ENCODE measurements at regions not wholly inside any gene's neighbourhood (a gene's known extent, or its start where the extent isn't known, plus 50 kb on each side); places are given as distances from the start of the nearest gene placed in this dataset.
"Not testable (repeated sequence)": the region's sequence is repeated elsewhere in the genome, so short reads cannot be mapped to it uniquely, and the experiment has no call there.

GRCh38 chr3:87755852-87756251 is 303.0 kb downstream of the CGGBP1 start:
- H3K27me3 ChIP-seq (ENCODE audit: control insufficient read depth in 1 of 2, insufficient read depth in 2 of 2, low read length in 2 of 2) = no peaks in the 10 kb centered on the region
- peaks cover 0 to 5% of the 10 kb centered on the region in 2 experiments for H3K9me3 ChIP-seq (ENCODE audit: control insufficient read depth in 1 of 2, insufficient read depth in 1 of 2, low read length in 2 of 2)
- ChIA-PET CTCF (no interaction called here), POLR2A (no interaction called here)
- no peaks in the 10 kb centered on the region for H3K36me3 ChIP-seq (ENCODE audit: insufficient read depth, low read length)
- ATAC-seq (ENCODE audit: poor library complexity) (no peak), DNase-seq (no peak)
- TF ChIP-seq, protein P1, sequence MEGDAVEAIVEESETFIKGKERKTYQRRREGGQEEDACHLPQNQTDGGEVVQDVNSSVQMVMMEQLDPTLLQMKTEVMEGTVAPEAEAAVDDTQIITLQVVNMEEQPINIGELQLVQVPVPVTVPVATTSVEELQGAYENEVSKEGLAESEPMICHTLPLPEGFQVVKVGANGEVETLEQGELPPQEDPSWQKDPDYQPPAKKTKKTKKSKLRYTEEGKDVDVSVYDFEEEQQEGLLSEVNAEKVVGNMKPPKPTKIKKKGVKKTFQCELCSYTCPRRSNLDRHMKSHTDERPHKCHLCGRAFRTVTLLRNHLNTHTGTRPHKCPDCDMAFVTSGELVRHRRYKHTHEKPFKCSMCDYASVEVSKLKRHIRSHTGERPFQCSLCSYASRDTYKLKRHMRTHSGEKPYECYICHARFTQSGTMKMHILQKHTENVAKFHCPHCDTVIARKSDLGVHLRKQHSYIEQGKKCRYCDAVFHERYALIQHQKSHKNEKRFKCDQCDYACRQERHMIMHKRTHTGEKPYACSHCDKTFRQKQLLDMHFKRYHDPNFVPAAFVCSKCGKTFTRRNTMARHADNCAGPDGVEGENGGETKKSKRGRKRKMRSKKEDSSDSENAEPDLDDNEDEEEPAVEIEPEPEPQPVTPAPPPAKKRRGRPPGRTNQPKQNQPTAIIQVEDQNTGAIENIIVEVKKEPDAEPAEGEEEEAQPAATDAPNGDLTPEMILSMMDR (IDR thresholded peaks at IDR 0.05) = no peak
- no peak overlapping the region for H3K4me3 Mint-ChIP-seq
- H3K27me3 Mint-ChIP-seq = peaks cover 8% of the 10 kb centered on the region
- H3K27ac Mint-ChIP-seq = no peak overlapping the region
- no peaks in the 10 kb centered on the region for H3K36me3 Mint-ChIP-seq (ENCODE audit: low read depth)
- no peak overlapping the region for H3K27ac ChIP-seq (ENCODE audit: low read depth in 1 of 2, low read length in 2 of 2)
- H3K4me3 ChIP-seq (ENCODE audit: low read length) = no peak overlapping the region
- H3K4me1 ChIP-seq (ENCODE audit: insufficient read depth, low read length) = no peaks in the 10 kb centered on the region
- no peaks in the 10 kb centered on the region for H3K4me1 Mint-ChIP-seq (ENCODE audit: low read depth)
- no peaks in the 10 kb centered on the region for H3K9me3 Mint-ChIP-seq
- intact Hi-C loops (cut with DNase I, micrococcal nuclease) = no loop called here

GRCh38 chr3:87742250-87742649 is 316.6 kb downstream of the CGGBP1 start:
- H3K9me3 Mint-ChIP-seq = peaks cover 7% of the 10 kb centered on the region
- intact Hi-C loops (cut with DNase I, micrococcal nuclease) = no loop called here

DNA sequence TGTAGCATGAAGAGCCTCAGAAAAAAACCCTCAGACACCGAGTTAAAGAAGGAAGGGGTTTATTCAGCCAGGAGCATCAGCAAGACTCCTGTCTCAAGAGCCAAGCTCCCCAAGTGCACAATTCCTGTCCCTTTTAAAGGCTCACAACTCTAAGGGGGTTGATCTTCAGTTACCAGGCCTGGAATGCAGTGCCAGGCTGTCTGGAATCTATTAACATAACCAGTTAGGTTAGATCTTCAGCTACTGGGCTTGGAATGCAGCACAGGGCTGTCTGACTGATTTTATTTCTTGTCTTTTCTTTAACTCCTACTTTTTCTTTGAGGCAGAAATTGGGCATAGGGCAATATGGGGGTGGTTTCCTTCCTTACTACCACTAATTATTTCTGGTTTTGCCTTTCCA is 317.9 kb downstream of the CGGBP1 start:
- H3K27me3 Mint-ChIP-seq; ATAC-seq (ENCODE audit: poor library complexity); H3K4me3 ChIP-seq (ENCODE audit: low read length); POLR2A ChIA-PET; intact Hi-C loops (cut with DNase I, micrococcal nuclease); CTCF ChIA-PET; H3K27ac ChIP-seq (ENCODE audit: low read depth in 1 of 2, low read length in 2 of 2); H3K9me3 Mint-ChIP-seq; H3K4me1 Mint-ChIP-seq (ENCODE audit: low read depth); DNase-seq; H3K27ac Mint-ChIP-seq; H3K4me1 ChIP-seq (ENCODE audit: insufficient read depth, low read length); H3K36me3 Mint-ChIP-seq (ENCODE audit: low read depth); H3K27me3 ChIP-seq (ENCODE audit: control insufficient read depth in 1 of 2, insufficient read depth in 2 of 2, low read length in 2 of 2); H3K4me3 Mint-ChIP-seq; H3K36me3 ChIP-seq (ENCODE audit: insufficient read depth, low read length): not testable (repeated sequence)
- peaks cover 10 to 15% of the 10 kb centered on the region in 2 experiments for H3K9me3 ChIP-seq (ENCODE audit: control insufficient read depth in 1 of 2, insufficient read depth in 1 of 2, low read length in 2 of 2)

More at GRCh38 chr3:87742250-87742649, 316.6 kb downstream of the CGGBP1 start:
- Mint-ChIP-seq H3K36me3 (ENCODE audit: low read depth) (no peaks in the 10 kb centered on the region), H3K27me3 (no peaks in the 10 kb centered on the region), H3K4me1 (ENCODE audit: low read depth) (no peaks in the 10 kb centered on the region), H3K4me3 (no peak overlapping the region), H3K27ac (no peak overlapping the region)
- Histone ChIP-seq H3K4me3 (ENCODE audit: low read length) (no peak overlapping the region), H3K9me3 (ENCODE audit: control insufficient read depth in 1 of 2, insufficient read depth in 1 of 2, low read length in 2 of 2) (peaks cover 10 to 15% of the 10 kb centered on the region in 2 experiments), H3K27ac (ENCODE audit: low read depth in 1 of 2, low read length in 2 of 2) (no peak overlapping the region), H3K27me3 (ENCODE audit: control insufficient read depth in 1 of 2, insufficient read depth in 2 of 2, low read length in 2 of 2) (no peaks in the 10 kb centered on the region), H3K36me3 (ENCODE audit: insufficient read depth, low read length) (no peaks in the 10 kb centered on the region), H3K4me1 (ENCODE audit: insufficient read depth, low read length) (no peaks in the 10 kb centered on the region)
- ChIA-PET CTCF (no interaction called here), POLR2A (no interaction called here)
- TF ChIP-seq, protein P1 (IDR thresholded peaks at IDR 0.05) = no peak
- ATAC-seq (ENCODE audit: poor library complexity) (no peak), DNase-seq (no peak)

- H3K27ac Mint-ChIP-seq; H3K4me3 ChIP-seq (ENCODE audit: low read length); CTCF ChIA-PET; H3K4me3 Mint-ChIP-seq; H3K4me1 Mint-ChIP-seq (ENCODE audit: low read depth); H3K36me3 Mint-ChIP-seq (ENCODE audit: low read depth); H3K36me3 ChIP-seq (ENCODE audit: insufficient read depth, low read length); intact Hi-C loops (cut with DNase I, micrococcal nuclease); H3K27me3 Mint-ChIP-seq; POLR2A ChIA-PET; H3K4me1 ChIP-seq (ENCODE audit: insufficient read depth, low read length); H3K9me3 Mint-ChIP-seq; H3K27me3 ChIP-seq (ENCODE audit: control insufficient read depth in 1 of 2, insufficient read depth in 2 of 2, low read length in 2 of 2); DNase-seq; H3K27ac ChIP-seq (ENCODE audit: low read depth in 1 of 2, low read length in 2 of 2); ATAC-seq (ENCODE audit: poor library complexity): not testable (repeated sequence)
- H3K9me3 ChIP-seq (ENCODE audit: control insufficient read depth in 1 of 2, insufficient read depth in 1 of 2, low read length in 2 of 2) = peaks cover 10 to 15% of the 10 kb centered on the region in 2 experiments
These were observed 321.0 kb downstream of the CGGBP1 start for GRCh38 chr3:87737817-87738216.

Measured in CD4-positive, alpha-beta T cell (primary cell).